Mammary epithelial cell (primary cell): ENCODE measurements at regions not wholly inside any gene's neighbourhood (a gene's known extent, or its start where the extent isn't known, plus 50 kb on each side); places are given as distances from the start of the nearest gene placed in this dataset.

Experiments
- CTCF ChIP-seq, 2 donors: IDR thresholded peaks in 1 of 2; conservative IDR thresholded peaks in 1 of 2; 2 replicates each; pipeline ENCODE4 v1.5.1; 2011 to 2012; ENCODE audit warnings: inconsistent platforms in 2 of 2, low read length in 2 of 2, mild to moderate bottlenecking in 2 of 2, control low read depth in 1 of 2, low read depth in 1 of 2; ENCODE audit not compliant: insufficient read depth in 1 of 2; ENCODE audit errors: extremely low read depth in 1 of 2
- EZH2 ChIP-seq: IDR thresholded peaks from 2 replicates; pipeline ENCODE4 v1.6.1; 2012; ENCODE audit warnings: low read length, inconsistent platforms, borderline replicate concordance

GRCh38 chr18:56167366-56167765 lies 471.0 kb downstream of the TXNL1 start:
- TF ChIP-seq EZH2, result no peak
- TF ChIP-seq CTCF (conservative IDR thresholded peaks at IDR 0.05 in 1 of 2, IDR thresholded peaks at IDR 0.05 in 1 of 2; ENCODE audit: extremely low read depth in 1 of 2, insufficient read depth in 1 of 2, low read depth in 1 of 2, low read length in 2 of 2), result no peak
